Endothelial cell of umbilical vein (primary cell): ENCODE measurements at regions not wholly inside any gene's neighbourhood (a gene's known extent, or its start where the extent isn't known, plus 50 kb on each side); places are given as distances from the start of the nearest gene placed in this dataset.

Experiments
- BruUV-seq: library from RNA; stranded (reverse); fragments of 400-500 nt; replicated peaks from 2 replicates; lab custom pipeline; 2021; lab: Mats Ljungman, UMichigan
- CTCF ChIA-PET: fragments of 300-600, 350-600 bp; sonication (Branson Sonifier 250); formaldehyde crosslinking; loops from one replicate; lab custom pipeline; 2021; ENCODE audit warnings: antibody characterized with exemption, inconsistent platforms; lab: Charles Lee
- POLR2A ChIA-PET: fragments of 300-600, 350-600 bp; sonication (Branson Sonifier 250); formaldehyde crosslinking; loops from one replicate; lab custom pipeline; 2021; ENCODE audit warnings: antibody characterized with exemption, inconsistent platforms; lab: Charles Lee
- DNase-seq: peaks from one replicate; pipeline ENCODE4 v3.0.0-alpha.2; 2011; ENCODE audit warnings: low read depth, low spot score
- FAIRE-seq: peaks from 2 replicates; lab custom pipeline; 2011; peaks lifted over from hg19 to GRCh38; lab: Jason Lieb, UNC
- H2AFZ ChIP-seq: 2 replicates; pipeline ENCODE4 v1.6.0; 2012; ENCODE audit warnings: low read depth, low read length, control low read depth, inconsistent platforms
- H3K27ac ChIP-seq: 2 replicates; pipeline ENCODE4 v1.5.1; 2011; ENCODE audit warnings: low read depth, mild to moderate bottlenecking, control low read depth, low read length, moderate library complexity; ENCODE audit not compliant: insufficient read depth
- H3K27me3 ChIP-seq, 2 experiments: 2 replicates each; pipeline versions ENCODE4 v1.6.0 to v1.6.1; 2011; ENCODE audit warnings: low read length in 2 of 2, mixed read lengths in 1 of 2; ENCODE audit not compliant: control insufficient read depth in 2 of 2, insufficient read depth in 2 of 2
- H3K36me3 ChIP-seq, 2 experiments: 2 replicates in 1 of 2; 3 replicates in 1 of 2; pipeline ENCODE4 v1.5.1; 2011; ENCODE audit warnings: low read length in 2 of 2, mild to moderate bottlenecking in 1 of 2, moderate library complexity in 1 of 2; ENCODE audit not compliant: control insufficient read depth in 2 of 2, insufficient read depth in 2 of 2; ENCODE audit errors: extremely low read depth in 1 of 2
- H3K4me1 ChIP-seq: 3 replicates; pipeline ENCODE4 v1.5.1; 2011; ENCODE audit warnings: mild to moderate bottlenecking, low read length; ENCODE audit not compliant: control insufficient read depth, insufficient read depth; ENCODE audit errors: extremely low read depth
- H3K4me2 ChIP-seq: 2 replicates; pipeline ENCODE4 v1.6.1; 2011; ENCODE audit warnings: low read length, control low read depth, mixed read lengths; ENCODE audit not compliant: insufficient read depth
- H3K4me3 ChIP-seq, 3 experiments: fragments of 200-600 bp in 1 of 3; sonication (generic), shearing (Covaris generic) in 1 of 3; replicated peaks in 1 of 3; 2 replicates each; pipeline ENCODE4 v1.5.1; 2011 to 2016; ENCODE audit warnings: control low read depth in 3 of 3, low read length in 3 of 3, mild to moderate bottlenecking in 2 of 3, inconsistent platforms in 1 of 3, low read depth in 1 of 3, moderate library complexity in 1 of 3; ENCODE audit not compliant: insufficient read depth in 1 of 3
- H3K79me2 ChIP-seq: 2 replicates; pipeline ENCODE4 v1.6.0; 2012; ENCODE audit warnings: low read length, inconsistent platforms; ENCODE audit not compliant: control insufficient read depth, insufficient read depth
- H3K9ac ChIP-seq: replicated peaks from 2 replicates; pipeline ENCODE3; 2011; ENCODE audit warnings: low read length, control low read depth; ENCODE audit not compliant: insufficient read depth; ENCODE audit errors: extremely low read depth
- H3K9me1 ChIP-seq: replicated peaks from 3 replicates; pipeline ENCODE4 v1.6.0; 2011; ENCODE audit warnings: mild to moderate bottlenecking, low read length; ENCODE audit not compliant: control insufficient read depth, insufficient read depth; ENCODE audit errors: extremely low read depth
- H3K9me3 ChIP-seq: replicated peaks from 2 replicates; pipeline ENCODE4 v1.5.1; 2012; ENCODE audit warnings: low read length, inconsistent platforms; ENCODE audit not compliant: control insufficient read depth, insufficient read depth
- H4K20me1 ChIP-seq: replicated peaks from 2 replicates; pipeline ENCODE3; 2011; ENCODE audit warnings: mild to moderate bottlenecking, low read length; ENCODE audit not compliant: control insufficient read depth, insufficient read depth; ENCODE audit errors: extremely low read depth
- CTCF ChIP-seq, 2 donors: IDR thresholded peaks; 1 replicate in 1 of 2; 2 replicates in 1 of 2; pipeline ENCODE4 v1.5.1; 2011; ENCODE audit warnings: low read length in 2 of 2, mild to moderate bottlenecking in 2 of 2, moderate library complexity in 2 of 2, control low read depth in 1 of 2, inconsistent platforms in 1 of 2, low read depth in 1 of 2; ENCODE audit not compliant: insufficient read depth in 1 of 2; ENCODE audit errors: extremely low read depth in 1 of 2
- EZH2 ChIP-seq: IDR thresholded peaks from 2 replicates; pipeline ENCODE4 v1.6.1; 2012; ENCODE audit warnings: borderline replicate concordance, low read depth, mild to moderate bottlenecking, moderate library complexity, low read length, inconsistent platforms; ENCODE audit not compliant: severe bottlenecking
- FOS ChIP-seq: IDR thresholded peaks from 2 replicates; pipeline ENCODE4 v1.6.1; 2011; ENCODE audit warnings: mild to moderate bottlenecking, low read length, moderate library complexity, borderline replicate concordance; ENCODE audit not compliant: insufficient read depth
- GATA2 ChIP-seq: IDR thresholded peaks from 2 replicates; pipeline ENCODE4 v1.7.0; 2011; ENCODE audit warnings: low read depth, mild to moderate bottlenecking, moderate library complexity, mixed read lengths, low read length; ENCODE audit not compliant: insufficient read length, insufficient read depth
- JUN ChIP-seq: IDR thresholded peaks from 2 replicates; pipeline ENCODE4 v1.6.1; 2011; ENCODE audit warnings: borderline replicate concordance, low read depth; ENCODE audit not compliant: insufficient read length, insufficient read depth
- MAX ChIP-seq: IDR thresholded peaks from 2 replicates; pipeline ENCODE4 v1.6.1; 2011; ENCODE audit not compliant: insufficient read depth, insufficient read length
- MYC ChIP-seq: IDR thresholded peaks from one replicate; pipeline ENCODE4 v1.6.1; 2011; ENCODE audit warnings: mild to moderate bottlenecking, low read depth, low read length
- POLR2A ChIP-seq: IDR thresholded peaks from 2 replicates; pipeline ENCODE4 v1.6.1; 2012; ENCODE audit warnings: low read depth, mild to moderate bottlenecking, control low read depth, low read length
- POLR2AphosphoS5 ChIP-seq: IDR thresholded peaks from 2 replicates; pipeline ENCODE4 v1.6.1; 2012; ENCODE audit warnings: low read depth, mild to moderate bottlenecking, control low read depth, low read length, moderate library complexity; ENCODE audit not compliant: insufficient read depth
- dilution Hi-C: fragments of 300-500 bp; cut with MboI; formaldehyde crosslinking; loops from one replicate; pipeline ENCODE4 v1.15.0; 2019; ENCODE audit warnings: low sequenced_read_pairs; ENCODE audit not compliant: extremely low pct_ligation_motif_present
- intact Hi-C: fragments of 100-400 bp; cut with micrococcal nuclease; formaldehyde crosslinking; loops from one replicate; pipeline ENCODE4 v1.10.0; 2022

GRCh38 chr2:203621981-203622515 lies 84.4 kb upstream of the CD28 start:
- FAIRE-seq: no peak
- POLR2A ChIA-PET: no interaction called here
- Histone ChIP-seq H3K4me1 (no peaks in the 10 kb centered on the region), H3K27ac (no peak overlapping the region), H3K9me1 (no peaks in the 10 kb centered on the region), H3K4me3 (no peak overlapping the region), H2AFZ (no peak overlapping the region), H3K9me3 (no peaks in the 10 kb centered on the region), H3K79me2 (no peaks in the 10 kb centered on the region), H3K9ac (no peak overlapping the region), H3K4me2 (no peak overlapping the region), H3K27me3 (no peaks in the 10 kb centered on the region), H4K20me1 (no peaks in the 10 kb centered on the region), H3K36me3 (no peaks in the 10 kb centered on the region)
- intact Hi-C loops (no loop called here), dilution Hi-C loops (no loop called here)
- TF ChIP-seq FOS (no peak), GATA2 (no peak), MYC (no peak), POLR2AphosphoS5 (no peak), EZH2 (no peak), MAX (no peak), JUN (no peak), CTCF (IDR thresholded peaks at IDR 0.05; ENCODE audit: extremely low read depth in 1 of 2, insufficient read depth in 1 of 2, low read depth in 1 of 2, low read length in 2 of 2) (no peak), POLR2A (no peak)
- CTCF ChIA-PET: no interaction called here
- DNase-seq: no peak
- BruUV-seq: no TSS peak
